H1 (cell line): ENCODE measurements at regions not wholly inside any gene's neighbourhood (a gene's known extent, or its start where the extent isn't known, plus 50 kb on each side); places are given as distances from the start of the nearest gene placed in this dataset.

ENCODE experiments used
- CTCF ChIA-PET: fragments of 300-600 bp; sonication (Branson Sonifier 250); formaldehyde crosslinking; loops from one replicate; lab custom pipeline; 2021; ENCODE audit not compliant: partially characterized antibody; lab: Charles Lee
- POLR2A ChIA-PET: fragments of 300-600 bp; sonication (Branson Sonifier 250); formaldehyde crosslinking; loops from one replicate; lab custom pipeline; 2021; ENCODE audit warnings: inconsistent platforms; ENCODE audit not compliant: partially characterized antibody; lab: Charles Lee
- DNase-seq, 2 experiments: peaks; one replicate each; pipeline versions ENCODE4 v3.0.0 to v3.0.0-alpha.2; 2010 to 2022; ENCODE audit warnings: low spot score in 2 of 2, low read depth in 1 of 2, mixed read lengths in 1 of 2
- FAIRE-seq: peaks from 2 replicates; lab custom pipeline; 2011; peaks lifted over from hg19 to GRCh38; lab: Jason Lieb, UNC
- H2AFZ ChIP-seq: 2 replicates; pipeline ENCODE4 v1.8.1; 2012; ENCODE audit warnings: low read length, inconsistent platforms
- H2AK5ac ChIP-seq: 2 replicates; pipeline ENCODE4 v1.6.1; 2013; ENCODE audit warnings: low read depth, low read length
- H2BK120ac ChIP-seq: replicated peaks from 2 replicates; pipeline ENCODE3; 2013; ENCODE audit warnings: low read depth, low read length, inconsistent platforms
- H2BK12ac ChIP-seq: 2 replicates; pipeline ENCODE4 v1.6.1; 2013; ENCODE audit warnings: low read depth, low read length
- H2BK15ac ChIP-seq: 2 replicates; pipeline ENCODE4 v1.6.1; 2013; ENCODE audit warnings: low read length
- H2BK20ac ChIP-seq: 2 replicates; pipeline ENCODE4 v1.6.1; 2013; ENCODE audit warnings: low read length
- H2BK5ac ChIP-seq: 2 replicates; pipeline ENCODE4 v1.6.1; 2013; ENCODE audit warnings: low read depth, low read length
- H3K14ac ChIP-seq: 2 replicates; pipeline ENCODE4 v1.6.1; 2013; ENCODE audit warnings: inconsistent platforms; ENCODE audit not compliant: insufficient read length
- H3K18ac ChIP-seq: 2 replicates; pipeline ENCODE4 v1.6.1; 2013; ENCODE audit warnings: low read length; ENCODE audit errors: extremely low read depth
- H3K23ac ChIP-seq: 2 replicates; pipeline ENCODE4 v1.6.1; 2013; ENCODE audit warnings: inconsistent platforms; ENCODE audit not compliant: insufficient read length
- H3K23me2 ChIP-seq: 2 replicates; pipeline ENCODE4 v1.6.1; 2013; ENCODE audit warnings: low read depth, low read length
- H3K27ac ChIP-seq: 2 replicates; pipeline ENCODE4 v1.6.1; 2011; ENCODE audit warnings: low read depth, low read length, inconsistent platforms
- H3K27me3 ChIP-seq, 4 experiments: replicated peaks in 1 of 4; 1 replicate in 1 of 4; 2 replicates in 3 of 4; pipeline versions ENCODE4 v1.6.1 to v1.8.1; 2011 to 2013; ENCODE audit warnings: low read length in 3 of 4, mild to moderate bottlenecking in 3 of 4, inconsistent platforms in 2 of 4, mixed read lengths in 2 of 4, moderate library complexity in 1 of 4; ENCODE audit not compliant: control insufficient read depth in 3 of 4, insufficient read depth in 3 of 4; ENCODE audit errors: extremely low read depth in 1 of 4
- H3K36me3 ChIP-seq, 4 experiments: 2 replicates each; pipeline versions ENCODE4 v1.6.1 to v1.8.1; 2011 to 2013; ENCODE audit warnings: mild to moderate bottlenecking in 4 of 4, low read length in 3 of 4, moderate library complexity in 2 of 4, control low read depth in 1 of 4, inconsistent platforms in 1 of 4; ENCODE audit not compliant: insufficient read depth in 4 of 4, control insufficient read depth in 2 of 4
- H3K4ac ChIP-seq: replicated peaks from 2 replicates; pipeline ENCODE3; 2013; ENCODE audit warnings: low read length, low read depth, mixed read lengths, inconsistent platforms; ENCODE audit not compliant: insufficient read length
- H3K4me1 ChIP-seq, 4 experiments: replicated peaks in 1 of 4; 1 replicate in 1 of 4; 2 replicates in 3 of 4; pipeline versions ENCODE4 v1.6.1 to v1.8.1; 2011 to 2013; ENCODE audit warnings: low read length in 3 of 4, inconsistent platforms in 2 of 4, mixed read lengths in 1 of 4; ENCODE audit not compliant: insufficient read depth in 4 of 4, control insufficient read depth in 3 of 4
- H3K4me2 ChIP-seq, 2 experiments: 2 replicates each; pipeline versions ENCODE4 v1.6.1 to v1.8.1; 2011 to 2013; ENCODE audit warnings: low read depth in 2 of 2, low read length in 2 of 2, control low read depth in 1 of 2, inconsistent platforms in 1 of 2, mild to moderate bottlenecking in 1 of 2; ENCODE audit not compliant: insufficient read depth in 1 of 2
- H3K4me3 ChIP-seq, 4 experiments: fragments of 200-600, 300-600 bp in 1 of 4; sonication (generic), shearing (Covaris generic), sonication (Bioruptor Twin) in 1 of 4; 2 replicates each; pipeline versions ENCODE4 v1.5.1 to v1.8.1; 2011 to 2016; ENCODE audit warnings: low read length in 4 of 4, low read depth in 3 of 4, control low read depth in 2 of 4, inconsistent platforms in 2 of 4, mild to moderate bottlenecking in 2 of 4, mixed read lengths in 1 of 4, moderate library complexity in 1 of 4; ENCODE audit not compliant: insufficient read depth in 2 of 4; ENCODE audit errors: extremely low read depth in 1 of 4
- H3K56ac ChIP-seq: replicated peaks from 2 replicates; pipeline ENCODE3; 2013; ENCODE audit warnings: low read depth, mild to moderate bottlenecking, mixed read lengths, low read length, inconsistent platforms; ENCODE audit not compliant: insufficient read length
- H3K79me1 ChIP-seq: 2 replicates; pipeline ENCODE4 v1.6.1; 2013; ENCODE audit warnings: low read depth, low read length, control low read depth
- H3K79me2 ChIP-seq, 2 experiments: 2 replicates each; pipeline versions ENCODE4 v1.6.1 to v1.8.1; 2012 to 2013; ENCODE audit warnings: low read length in 2 of 2, mild to moderate bottlenecking in 2 of 2, inconsistent platforms in 1 of 2; ENCODE audit not compliant: insufficient read depth in 2 of 2, control insufficient read depth in 1 of 2
- H3K9ac ChIP-seq, 4 experiments: replicated peaks in 1 of 4; 1 replicate in 1 of 4; 2 replicates in 3 of 4; pipeline versions ENCODE4 v1.6.1 to v1.8.1; 2011 to 2013; ENCODE audit warnings: low read depth in 3 of 4, low read length in 3 of 4, control low read depth in 2 of 4, mild to moderate bottlenecking in 2 of 4, moderate library complexity in 2 of 4, inconsistent platforms in 1 of 4; ENCODE audit errors: extremely low read depth in 1 of 4
- H3K9me3 ChIP-seq, 2 experiments: 2 replicates each; pipeline versions ENCODE4 v1.6.1 to v1.8.1; 2012 to 2013; ENCODE audit warnings: mild to moderate bottlenecking in 2 of 2, moderate library complexity in 2 of 2, control low read depth in 1 of 2, inconsistent platforms in 1 of 2, low read depth in 1 of 2, low read length in 1 of 2, mixed read lengths in 1 of 2; ENCODE audit not compliant: insufficient read depth in 2 of 2
- H4K20me1 ChIP-seq, 2 experiments: replicated peaks in 1 of 2; 2 replicates each; pipeline versions ENCODE3 to v1.8.1; 2011 to 2013; ENCODE audit warnings: inconsistent platforms in 2 of 2, low read length in 2 of 2, mild to moderate bottlenecking in 1 of 2; ENCODE audit not compliant: insufficient read depth in 2 of 2, control insufficient read depth in 1 of 2
- H4K5ac ChIP-seq: 2 replicates; pipeline ENCODE4 v1.6.1; 2013; ENCODE audit warnings: low read length, low read depth, mixed read lengths, inconsistent platforms; ENCODE audit not compliant: insufficient read length
- H4K8ac ChIP-seq: 2 replicates; pipeline ENCODE4 v1.8.0; 2013; ENCODE audit warnings: mild to moderate bottlenecking, moderate library complexity, low read length, inconsistent platforms; ENCODE audit not compliant: insufficient read depth; ENCODE audit errors: extremely low read depth
- H4K91ac ChIP-seq: replicated peaks from 2 replicates; pipeline ENCODE3; 2013; ENCODE audit warnings: low read length, mixed read lengths, inconsistent platforms; ENCODE audit not compliant: insufficient read length
- BACH1 ChIP-seq: IDR thresholded peaks from 2 replicates; pipeline ENCODE4 v1.6.1; 2012; ENCODE audit warnings: low read length, improper control_type of control experiment
- CHD2 ChIP-seq: IDR thresholded peaks from 2 replicates; pipeline ENCODE4 v1.6.1; 2012; ENCODE audit warnings: low read length, improper control_type of control experiment
- KDM1A ChIP-seq: fragments of 200-600, 300-600 bp; sonication (generic); IDR thresholded peaks from 2 replicates; pipeline ENCODE4 v1.7.1; 2016; ENCODE audit warnings: mild to moderate bottlenecking, low read length, borderline replicate concordance
- RAD21 ChIP-seq, 2 experiments: IDR thresholded peaks in 1 of 2; conservative IDR thresholded peaks in 1 of 2; 2 replicates each; pipeline ENCODE4 v1.6.1; 2011; ENCODE audit warnings: low read depth in 2 of 2, low read length in 2 of 2, improper control_type of control experiment in 1 of 2, inconsistent platforms in 1 of 2, mild to moderate bottlenecking in 1 of 2, moderate library complexity in 1 of 2
- SIRT6 ChIP-seq: IDR thresholded peaks from one replicate; pipeline ENCODE4 v1.7.1; 2012; ENCODE audit warnings: low read length, inconsistent platforms
- TAF7 ChIP-seq: optimal IDR thresholded peaks from 2 replicates; pipeline ENCODE3; 2011; ENCODE audit warnings: low read depth, mild to moderate bottlenecking, inconsistent platforms, low read length, moderate library complexity, borderline replicate concordance
- whole genome bisulfite sequencing, 2 experiments: shearing (Covaris generic) in 1 of 2; methylation state at CpG; one replicate each; pipeline versions ENCODE4 v1.1.6 to v1.1.7; 2013 to 2015; ENCODE audit warnings: low lambda C conversion rate in 2 of 2, mixed read lengths in 2 of 2, inconsistent platforms in 1 of 2, low coverage in 1 of 2, missing lambda C conversion rate in 1 of 2; ENCODE audit not compliant: insufficient replicate concordance in 2 of 2, insufficient coverage in 1 of 2, insufficient read length in 1 of 2; ENCODE audit errors: extremely low coverage in 1 of 2, missing lambda C conversion rate in 1 of 2; 5-methylcytosine and 5-hydroxymethylcytosine counted together

DNA sequence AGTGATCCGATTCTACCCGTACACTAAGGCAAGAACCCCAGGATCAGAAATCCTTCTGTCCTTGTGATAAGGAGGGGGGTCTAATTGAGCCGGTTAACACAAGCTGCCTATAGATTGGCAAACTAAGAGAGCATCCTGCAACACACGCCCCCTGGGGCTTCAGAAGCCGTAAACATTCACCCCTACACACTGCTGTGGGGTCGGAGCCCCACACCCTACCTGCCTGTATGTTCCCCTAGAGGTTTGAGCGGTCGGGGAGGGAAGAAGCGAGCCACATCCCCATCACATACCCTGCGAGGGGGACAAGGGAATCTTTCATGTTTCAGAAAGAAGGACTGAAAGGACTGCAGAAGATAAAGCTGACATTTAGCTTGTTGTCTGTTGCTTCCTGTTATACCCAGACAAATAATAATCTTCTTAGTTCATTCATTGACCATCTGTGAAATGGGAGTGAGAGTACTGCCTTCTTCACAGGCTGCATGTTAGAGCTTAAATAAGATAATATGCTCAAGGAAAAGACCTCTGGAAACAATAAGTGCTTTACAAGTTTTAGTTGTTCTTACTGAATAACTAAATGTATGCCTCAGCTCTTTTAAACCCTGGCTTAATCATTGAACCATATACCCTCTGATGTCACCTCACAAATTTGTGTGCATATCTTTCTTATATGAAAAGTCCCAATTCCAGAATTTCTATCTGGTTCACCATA, 74.2 kb upstream of the RNF217 start:
- Histone ChIP-seq H3K14ac (no peak overlapping the region), H3K18ac (no peak overlapping the region; the same call in 1 of the 2 replicates), H3K4me1 (peaks cover 0 to 13% (median 3%) of the 10 kb centered on the region in 4 experiments; a peak in 5 of 7 replicates), H3K4me2 (no peak overlapping the region), H2BK20ac (no peak overlapping the region), H2BK15ac (no peak overlapping the region), H3K4me3 (no peak overlapping the region), H2AK5ac (no peak overlapping the region), H4K20me1 (no peaks in the 10 kb centered on the region), H4K8ac (no peak overlapping the region), H3K27ac (no peak overlapping the region), H2BK5ac (no peak overlapping the region), H2BK12ac (no peak overlapping the region), H3K9me3 (peaks cover 0 to 4% of the 10 kb centered on the region in 2 experiments; a peak in 1 of 4 replicates), H3K79me2 (no peaks in the 10 kb centered on the region), H3K9ac (no peak overlapping the region), H3K56ac (no peak overlapping the region), H2AFZ (no peak overlapping the region), H2BK120ac (no peak overlapping the region), H4K5ac (no peak overlapping the region), H3K4ac (no peak overlapping the region), H3K79me1 (no peaks in the 10 kb centered on the region), H3K23ac (no peak overlapping the region), H3K23me2 (no peaks in the 10 kb centered on the region), H4K91ac (no peak overlapping the region), H3K36me3 (no peaks in the 10 kb centered on the region), H3K27me3 (no peaks in the 10 kb centered on the region)
- WGBS, 2 experiments: 75% methylated on average over 10 of the region's 10 CpGs; no CpG with 5 or more reads in 1 of the 2 experiments
- no peak for DNase-seq
- FAIRE-seq: no peak
- ChIA-PET CTCF (interaction anchor here (0.9 to 1.2 kb wide), 3 partner anchors 17 to 226 kb away, joined by 3 to 5 read pairs (median 4); no protein-coding TSS in a partner anchor), POLR2A (no interaction called here)
- no peak for TF ChIP-seq TAF7
- no peak for TF ChIP-seq BACH1
- TF ChIP-seq CHD2: no peak
- TF ChIP-seq RAD21 (IDR thresholded peaks at IDR 0.05 in 1 of 2, conservative IDR thresholded peaks at IDR 0.05 in 1 of 2; ENCODE audit: low read depth in 2 of 2, low read length in 2 of 2): no peak
- no peak for TF ChIP-seq KDM1A
- TF ChIP-seq SIRT6: no peak
